ENCODE measurements at regions not wholly inside any gene's neighbourhood (a gene's known extent, or its start where the extent isn't known, plus 50 kb on each side); places are given as distances from the start of the nearest gene placed in this dataset.
A peak's percentile ranks its signal among the peaks of the same experiment; 100 is the strongest.

DNA sequence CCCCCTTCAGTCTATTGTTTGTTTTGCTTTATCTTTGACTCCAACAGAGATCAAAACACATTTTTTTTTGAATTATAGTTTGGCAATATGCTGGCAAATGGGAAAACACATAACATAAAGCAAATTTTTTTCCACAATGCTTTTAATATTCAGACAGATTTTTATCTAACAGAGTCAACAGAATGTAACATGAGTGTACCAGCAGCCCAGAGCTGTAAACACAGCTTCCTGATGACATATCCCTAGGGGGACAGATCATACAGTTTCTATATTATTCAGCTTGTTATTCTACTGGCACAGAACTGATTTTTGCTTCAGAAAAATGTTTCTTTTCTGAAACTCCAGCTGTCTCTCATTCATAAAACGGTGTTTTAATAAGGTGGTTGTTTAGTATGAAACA lies 168.8 kb downstream of the OLFM4 start:
- CTCF ChIA-PET = no interaction called here

DNA sequence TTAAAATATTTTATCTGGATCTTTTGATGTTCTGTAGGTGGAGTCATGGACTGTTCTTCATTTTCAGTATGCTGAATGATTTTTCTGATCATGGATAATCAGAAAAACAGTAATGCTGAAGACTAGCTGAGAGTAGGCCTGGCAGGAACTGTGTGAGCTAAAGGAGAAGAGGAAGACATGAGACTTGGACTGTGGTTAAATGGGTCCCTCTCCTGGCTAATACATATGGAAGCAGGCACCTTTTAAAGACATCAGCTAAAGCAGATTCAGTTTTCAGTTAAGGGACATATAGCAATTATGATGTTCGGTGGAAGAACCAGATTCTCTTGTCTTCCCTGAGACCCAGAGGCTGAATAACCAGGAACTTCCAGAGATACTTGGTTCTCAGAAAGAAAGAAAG lies 169.4 kb downstream of the OLFM4 start:
- TF ChIP-seq, protein P1, sequence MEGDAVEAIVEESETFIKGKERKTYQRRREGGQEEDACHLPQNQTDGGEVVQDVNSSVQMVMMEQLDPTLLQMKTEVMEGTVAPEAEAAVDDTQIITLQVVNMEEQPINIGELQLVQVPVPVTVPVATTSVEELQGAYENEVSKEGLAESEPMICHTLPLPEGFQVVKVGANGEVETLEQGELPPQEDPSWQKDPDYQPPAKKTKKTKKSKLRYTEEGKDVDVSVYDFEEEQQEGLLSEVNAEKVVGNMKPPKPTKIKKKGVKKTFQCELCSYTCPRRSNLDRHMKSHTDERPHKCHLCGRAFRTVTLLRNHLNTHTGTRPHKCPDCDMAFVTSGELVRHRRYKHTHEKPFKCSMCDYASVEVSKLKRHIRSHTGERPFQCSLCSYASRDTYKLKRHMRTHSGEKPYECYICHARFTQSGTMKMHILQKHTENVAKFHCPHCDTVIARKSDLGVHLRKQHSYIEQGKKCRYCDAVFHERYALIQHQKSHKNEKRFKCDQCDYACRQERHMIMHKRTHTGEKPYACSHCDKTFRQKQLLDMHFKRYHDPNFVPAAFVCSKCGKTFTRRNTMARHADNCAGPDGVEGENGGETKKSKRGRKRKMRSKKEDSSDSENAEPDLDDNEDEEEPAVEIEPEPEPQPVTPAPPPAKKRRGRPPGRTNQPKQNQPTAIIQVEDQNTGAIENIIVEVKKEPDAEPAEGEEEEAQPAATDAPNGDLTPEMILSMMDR (conservative IDR thresholded peaks at IDR 0.05; ENCODE audit: low read depth) = no peak
- CTCF ChIA-PET = no interaction called here
- POLR2A ChIA-PET (ENCODE audit: low non-redundant PET) = no interaction called here
- H3K27ac ChIP-seq = no peak overlapping the region
- no peak for DNase-seq (ENCODE audit: low spot score)

More for the DNA sequence above, 168.8 kb downstream of the OLFM4 start:
- H3K27ac ChIP-seq = no peak overlapping the region
- no peak for DNase-seq (ENCODE audit: low spot score)
- TF ChIP-seq, protein P1 (conservative IDR thresholded peaks at IDR 0.05; ENCODE audit: low read depth) = no peak
- POLR2A ChIA-PET (ENCODE audit: low non-redundant PET) = no interaction called here

DNA sequence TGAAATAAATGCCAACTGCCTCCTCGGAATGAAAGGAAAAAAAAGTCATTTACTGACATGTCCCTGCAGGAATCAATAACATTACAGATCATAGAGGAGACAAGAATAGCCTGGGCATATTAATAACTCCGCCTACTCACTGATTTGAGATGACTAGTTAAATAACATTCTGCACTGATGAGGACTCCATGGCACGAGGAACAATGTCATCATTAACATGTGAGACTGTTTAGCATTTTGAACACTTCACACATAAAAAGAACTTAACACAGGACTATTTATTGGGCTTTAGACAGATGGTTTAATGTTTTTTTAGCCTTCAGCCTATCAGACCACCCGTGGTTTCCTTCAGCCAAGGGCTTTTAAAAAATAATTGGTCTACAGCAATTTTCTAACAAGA lies 170.1 kb downstream of the OLFM4 start:
- ChIA-PET CTCF (no interaction called here), POLR2A (ENCODE audit: low non-redundant PET) (no interaction called here)
- H3K27ac ChIP-seq = no peak overlapping the region
- no peak for DNase-seq (ENCODE audit: low spot score)
- TF ChIP-seq, protein P1 (conservative IDR thresholded peaks at IDR 0.05; ENCODE audit: low read depth) = no peak

DNA sequence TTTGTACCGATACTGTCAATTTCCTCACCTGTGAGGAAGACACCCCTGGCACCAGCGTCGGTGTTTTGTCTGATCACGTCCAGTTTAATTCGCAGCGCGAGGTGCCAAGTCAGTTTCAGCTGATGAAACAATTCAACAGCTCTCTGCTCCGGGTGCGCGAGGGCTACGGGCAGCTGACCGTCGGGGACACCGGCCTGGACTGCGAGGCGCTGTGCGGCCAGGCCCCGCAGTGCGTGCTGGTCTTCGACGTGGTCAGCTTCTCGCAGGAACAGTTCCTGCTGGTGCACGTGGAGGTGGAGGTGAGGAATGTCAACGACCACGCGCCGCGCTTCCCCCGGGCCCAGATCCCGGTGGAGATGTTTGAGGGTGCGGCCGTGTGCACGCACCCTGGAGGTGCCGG lies 171.5 kb downstream of the OLFM4 start:
- DNase-seq (ENCODE audit: low spot score) = no peak
- POLR2A ChIA-PET (ENCODE audit: low non-redundant PET) = no interaction called here
- CTCF ChIA-PET = interaction anchor here (0.6 to 1.6 kb wide), 4 partner anchors 11 to 1132 kb away, joined by 3 to 5 read pairs (median 3); no protein-coding TSS in a partner anchor
- TF ChIP-seq, protein P1 (conservative IDR thresholded peaks at IDR 0.05; ENCODE audit: low read depth) = no peak
- H3K27ac ChIP-seq = no peak overlapping the region

DNA sequence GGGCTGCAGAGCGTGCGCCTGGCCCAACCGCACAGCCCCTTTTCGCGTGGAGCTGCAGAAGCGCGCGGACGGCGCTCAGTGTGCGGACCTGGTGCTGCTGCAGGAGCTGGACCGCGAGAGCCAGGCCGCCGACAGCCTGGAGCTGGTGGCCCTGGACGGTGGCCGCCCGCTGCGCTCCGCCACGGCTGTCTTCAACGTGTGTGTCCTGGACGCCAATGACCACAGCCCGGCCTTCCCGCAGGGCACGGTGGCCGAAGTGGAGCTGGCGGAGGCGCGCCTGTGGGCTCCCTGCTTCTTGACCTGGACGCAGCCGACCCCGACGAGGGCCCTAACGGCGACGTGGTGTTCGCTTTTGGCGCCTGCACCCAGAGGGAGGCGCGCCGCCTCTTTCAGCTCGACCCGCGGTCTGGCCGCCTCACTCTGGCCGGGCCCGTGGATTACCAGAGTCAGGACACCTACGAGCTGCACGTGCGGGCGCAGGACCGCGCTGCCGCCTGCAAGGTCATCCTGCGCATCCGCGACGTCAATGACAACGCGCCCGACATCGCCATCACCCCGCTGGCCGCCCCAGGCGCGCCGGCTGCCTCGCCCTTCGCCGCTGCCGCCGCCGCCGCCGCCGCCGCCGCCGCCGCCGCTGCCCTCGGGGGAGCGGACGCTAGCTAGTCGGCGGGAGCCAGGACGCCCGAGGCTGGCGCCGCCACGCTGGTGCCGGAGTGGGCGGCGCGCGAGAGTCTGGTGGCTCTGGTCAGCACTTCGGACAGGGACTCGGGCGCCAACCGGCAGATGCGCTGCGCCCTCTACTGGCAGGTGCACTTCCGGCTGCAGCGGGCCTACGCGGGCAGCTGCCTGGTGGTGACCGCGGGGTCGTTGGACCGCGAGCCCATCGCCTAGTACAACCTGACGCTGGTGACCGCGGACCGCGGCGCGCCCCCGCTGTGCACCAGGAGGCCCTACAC lies 172.2 kb downstream of the OLFM4 start:
- DNase-seq (ENCODE audit: low spot score) = peak; percentile 20
- CTCF ChIA-PET = interaction anchor here (0.6 to 1.8 kb wide), 13 partner anchors 11 to 1895 kb away, joined by 3 to 10 read pairs (median 3); no protein-coding TSS in a partner anchor
- TF ChIP-seq, protein P1 (conservative IDR thresholded peaks at IDR 0.05; ENCODE audit: low read depth) = 0 out of 2 replicates have a peak, but pooled peaks have one; percentile 6
- POLR2A ChIA-PET (ENCODE audit: low non-redundant PET) = no interaction called here
- no peak overlapping the region for H3K27ac ChIP-seq

DNA sequence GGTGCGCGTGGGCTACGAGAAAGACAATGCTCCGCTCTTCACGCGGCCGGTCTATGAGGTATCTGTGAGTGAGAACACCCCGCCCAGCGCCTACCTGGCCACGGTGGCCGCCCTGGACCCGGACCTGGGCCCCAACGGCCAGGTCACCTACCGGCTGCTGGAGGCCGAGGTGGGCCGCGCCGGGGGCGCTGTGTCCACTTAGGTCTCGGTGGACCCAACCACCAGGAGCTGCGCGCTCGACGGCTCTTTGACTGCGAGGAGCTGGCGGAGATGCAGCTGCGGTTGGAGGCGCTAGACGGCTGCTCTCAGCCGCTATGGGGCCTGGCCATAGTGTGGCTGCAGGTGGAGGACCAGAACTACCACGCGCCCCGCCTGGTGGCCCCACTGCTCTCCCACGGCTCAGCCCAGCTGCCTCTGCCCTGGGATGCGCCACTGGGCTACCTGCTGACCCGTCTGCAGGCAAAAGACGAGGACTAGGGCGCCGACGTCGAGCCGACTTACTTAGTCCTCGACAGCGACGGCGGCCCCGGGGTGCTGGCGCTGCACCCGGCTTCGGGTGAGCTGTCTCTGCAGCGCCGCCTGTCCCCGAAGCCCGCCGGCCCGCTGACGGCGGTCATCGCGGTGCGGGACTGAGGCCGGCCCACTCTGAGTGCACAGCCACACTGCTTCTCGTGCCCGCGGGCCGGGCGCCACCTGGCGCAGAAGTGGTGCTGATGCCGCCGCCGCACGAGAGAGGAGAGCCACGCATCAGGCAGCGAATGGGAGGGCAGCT lies 173.0 kb downstream of the OLFM4 start:
- no peak overlapping the region for H3K27ac ChIP-seq
- TF ChIP-seq, protein P1 (conservative IDR thresholded peaks at IDR 0.05; ENCODE audit: low read depth) = peak; percentile 25; the same call in 1 of the 2 replicates
- CTCF ChIA-PET = interaction anchor here (0.6 to 1.8 kb wide), 7 partner anchors 10 to 684 kb away, joined by 3 to 10 read pairs (median 4); no protein-coding TSS in a partner anchor
- DNase-seq (ENCODE audit: low spot score) = peak; percentile 9
- POLR2A ChIA-PET (ENCODE audit: low non-redundant PET) = no interaction called here
